GM12878 (cell line): ENCODE measurements at regions not wholly inside any gene's neighbourhood (a gene's known extent, or its start where the extent isn't known, plus 50 kb on each side); places are given as distances from the start of the nearest gene placed in this dataset.

Experiments used
- BCL3 ChIP-seq: IDR thresholded peaks from 2 replicates; pipeline ENCODE4 v1.6.1; 2011; ENCODE audit warnings: borderline replicate concordance, low read depth, mild to moderate bottlenecking, moderate library complexity, low read length; ENCODE audit not compliant: insufficient read depth, poor library complexity, severe bottlenecking
- CEBPB ChIP-seq, 2 experiments: fragments of 150-350 bp in 1 of 2; IDR thresholded peaks; 2 replicates each; pipeline ENCODE4 v1.6.1; 2012 to 2014; ENCODE audit warnings: low read depth in 2 of 2, low read length in 2 of 2, borderline replicate concordance in 1 of 2, inconsistent platforms in 1 of 2
- CTCF ChIP-seq, 3 experiments: IDR thresholded peaks in 2 of 3; conservative IDR thresholded peaks in 1 of 3; 2 replicates each; pipeline ENCODE4 v1.5.1; 2011; ENCODE audit warnings: low read depth in 3 of 3, low read length in 3 of 3, mild to moderate bottlenecking in 3 of 3, control low read depth in 2 of 3, moderate library complexity in 2 of 3, inconsistent platforms in 1 of 3, mixed read lengths in 1 of 3; ENCODE audit not compliant: control insufficient read depth in 2 of 3, insufficient read depth in 1 of 3; ENCODE audit errors: extremely low read depth in 1 of 3
- CUX1 ChIP-seq: IDR thresholded peaks from 2 replicates; pipeline ENCODE4 v1.6.1; 2012; ENCODE audit warnings: improper control_type of control experiment, low read depth, low read length; ENCODE audit not compliant: insufficient replicate concordance
- EP300 ChIP-seq, 2 experiments: fragments of 150-350 bp in 1 of 2; IDR thresholded peaks; 2 replicates each; pipeline ENCODE4 v1.6.1; 2011 to 2012; ENCODE audit warnings: low read depth in 2 of 2, low read length in 2 of 2, borderline replicate concordance in 1 of 2, improper control_type of control experiment in 1 of 2, inconsistent platforms in 1 of 2; ENCODE audit not compliant: control insufficient read depth in 1 of 2
- GABPA ChIP-seq: IDR thresholded peaks from 2 replicates; pipeline ENCODE4 v1.6.1; 2014; ENCODE audit warnings: antibody characterized with exemption, low read depth, mild to moderate bottlenecking, inconsistent platforms
- HCFC1 ChIP-seq: fragments of 150-350 bp; IDR thresholded peaks from 2 replicates; pipeline ENCODE4 v1.6.1; 2014; ENCODE audit warnings: low read length
- IKZF1 ChIP-seq: fragments of 450-650 bp; conservative IDR thresholded peaks from 2 replicates; pipeline ENCODE4 v1.6.1; 2017; ENCODE audit warnings: antibody characterized with exemption, mild to moderate bottlenecking
- POLR2A ChIP-seq: IDR thresholded peaks from 2 replicates; pipeline ENCODE4 v1.6.1; 2011; ENCODE audit warnings: low read depth, mild to moderate bottlenecking, low read length
- SREBF2 ChIP-seq: IDR thresholded peaks from 2 replicates; pipeline ENCODE4 v1.6.1; 2012; ENCODE audit warnings: mild to moderate bottlenecking, low read length
- TCF7 ChIP-seq: IDR thresholded peaks from 2 replicates; pipeline ENCODE4 v1.6.1; 2014; ENCODE audit warnings: antibody characterized with exemption, borderline replicate concordance
- YY1 ChIP-seq: IDR thresholded peaks from 2 replicates; pipeline ENCODE4 v1.6.1; 2011; ENCODE audit warnings: low read depth, mild to moderate bottlenecking, low read length

GRCh38 chr7:106553446-106553836 is 107.5 kb downstream of the CCDC71L start:
- TF ChIP-seq IKZF1: no peak
- no peak for TF ChIP-seq YY1
- no peak for TF ChIP-seq BCL3
- no peak for TF ChIP-seq CTCF (IDR thresholded peaks at IDR 0.05 in 2 of 3, conservative IDR thresholded peaks at IDR 0.05 in 1 of 3; ENCODE audit: control insufficient read depth in 2 of 3, extremely low read depth in 1 of 3, insufficient read depth in 1 of 3, low read depth in 3 of 3, low read length in 3 of 3)
- TF ChIP-seq EP300 (IDR thresholded peaks at IDR 0.05; ENCODE audit: borderline replicate concordance in 1 of 2, control insufficient read depth in 1 of 2, low read depth in 2 of 2, low read length in 2 of 2): no peak
- TF ChIP-seq CEBPB (IDR thresholded peaks at IDR 0.05; ENCODE audit: borderline replicate concordance in 1 of 2, low read depth in 2 of 2, low read length in 2 of 2): no peak
- TF ChIP-seq TCF7: no peak
- TF ChIP-seq HCFC1: no peak
- no peak for TF ChIP-seq POLR2A
- no peak for TF ChIP-seq CUX1
- TF ChIP-seq GABPA: no peak
- TF ChIP-seq SREBF2: no peak
